AG09309 (cell line): ENCODE measurements at regions not wholly inside any gene's neighbourhood (a gene's known extent, or its start where the extent isn't known, plus 50 kb on each side); places are given as distances from the start of the nearest gene placed in this dataset.

Experiments
- DNase-seq: peaks from one replicate; pipeline ENCODE4 v3.0.0-alpha.2; 2010; ENCODE audit warnings: low read depth
- H3K4me3 ChIP-seq: 2 replicates; pipeline ENCODE4 v1.5.1; 2011; ENCODE audit warnings: mild to moderate bottlenecking, low read depth, low read length, moderate library complexity; ENCODE audit not compliant: control insufficient read depth
- TF ChIP-seq, protein P1 (sequence below): IDR thresholded peaks from 2 replicates; pipeline ENCODE4 v1.5.1; 2011; ENCODE audit warnings: mild to moderate bottlenecking, low read depth, low read length, inconsistent platforms; ENCODE audit not compliant: insufficient read depth, control insufficient read depth; ENCODE audit errors: missing control alignments

- H3K4me3 ChIP-seq, result no peak overlapping the region
- TF ChIP-seq, protein P1, sequence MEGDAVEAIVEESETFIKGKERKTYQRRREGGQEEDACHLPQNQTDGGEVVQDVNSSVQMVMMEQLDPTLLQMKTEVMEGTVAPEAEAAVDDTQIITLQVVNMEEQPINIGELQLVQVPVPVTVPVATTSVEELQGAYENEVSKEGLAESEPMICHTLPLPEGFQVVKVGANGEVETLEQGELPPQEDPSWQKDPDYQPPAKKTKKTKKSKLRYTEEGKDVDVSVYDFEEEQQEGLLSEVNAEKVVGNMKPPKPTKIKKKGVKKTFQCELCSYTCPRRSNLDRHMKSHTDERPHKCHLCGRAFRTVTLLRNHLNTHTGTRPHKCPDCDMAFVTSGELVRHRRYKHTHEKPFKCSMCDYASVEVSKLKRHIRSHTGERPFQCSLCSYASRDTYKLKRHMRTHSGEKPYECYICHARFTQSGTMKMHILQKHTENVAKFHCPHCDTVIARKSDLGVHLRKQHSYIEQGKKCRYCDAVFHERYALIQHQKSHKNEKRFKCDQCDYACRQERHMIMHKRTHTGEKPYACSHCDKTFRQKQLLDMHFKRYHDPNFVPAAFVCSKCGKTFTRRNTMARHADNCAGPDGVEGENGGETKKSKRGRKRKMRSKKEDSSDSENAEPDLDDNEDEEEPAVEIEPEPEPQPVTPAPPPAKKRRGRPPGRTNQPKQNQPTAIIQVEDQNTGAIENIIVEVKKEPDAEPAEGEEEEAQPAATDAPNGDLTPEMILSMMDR, result no peak
- DNase-seq, result no peak
Measured at GRCh38 chr4:127560755-127561154, 72.0 kb upstream of the INTU start.

GRCh38 chr4:127574643-127575042 is 58.1 kb upstream of the INTU start:
- TF ChIP-seq, protein P1, result no peak
- no peak overlapping the region for H3K4me3 ChIP-seq
- no peak for DNase-seq

- DNase-seq, result no peak
- TF ChIP-seq, protein P1, result no peak
- no peak overlapping the region for H3K4me3 ChIP-seq
Measured at GRCh38 chr4:127575888-127576287, 56.9 kb upstream of the INTU start.

- DNase-seq, result no peak
- TF ChIP-seq, protein P1, result no peak
Measured at GRCh38 chr4:127578491-127578890, 54.3 kb upstream of the INTU start.

DNA sequence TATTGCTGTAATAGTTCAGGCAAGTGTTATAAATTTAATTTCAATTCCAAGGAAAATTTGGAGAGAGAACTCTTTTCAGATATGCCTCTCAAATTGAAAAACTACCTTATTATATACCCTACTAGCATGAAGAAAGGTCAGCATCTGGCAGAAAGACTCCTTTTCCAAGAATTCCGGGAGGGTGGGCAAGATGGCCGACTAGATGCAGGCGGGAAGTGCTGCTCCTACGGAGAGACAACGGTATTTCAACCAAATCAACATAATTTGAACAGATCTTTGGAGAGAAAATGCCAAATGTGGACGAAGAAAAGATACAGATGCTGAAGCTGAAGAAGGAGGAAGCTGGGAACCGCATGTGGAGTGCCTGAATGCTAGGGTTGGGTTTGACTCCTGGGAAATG is 53.8 kb upstream of the INTU start:
- H3K4me3 ChIP-seq, result no peak overlapping the region
- TF ChIP-seq, protein P1, result no peak
- DNase-seq, result no peak

More at GRCh38 chr4:127578491-127578890, 54.3 kb upstream of the INTU start:
- no peak overlapping the region for H3K4me3 ChIP-seq

DNA sequence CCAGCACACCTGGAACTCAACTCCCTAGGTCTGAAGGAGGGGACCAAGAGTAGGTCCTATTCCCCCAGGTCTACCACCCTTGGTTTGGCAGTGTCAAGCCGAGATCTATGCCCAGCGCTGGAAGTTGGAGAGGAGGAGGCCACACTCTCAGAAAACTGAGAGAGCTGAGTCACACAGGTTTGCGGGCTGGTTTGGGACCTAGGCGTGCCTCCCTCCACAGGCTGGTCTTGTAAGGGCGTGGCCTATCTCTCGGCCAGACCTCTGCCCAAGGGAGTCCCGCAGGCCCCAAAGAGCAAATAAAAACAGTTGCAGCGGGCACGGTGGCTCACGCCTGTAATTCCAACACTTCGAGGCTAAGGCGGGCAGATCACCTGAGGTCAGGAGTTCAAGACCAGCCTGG is 52.9 kb upstream of the INTU start:
- TF ChIP-seq, protein P1, result no peak
- DNase-seq, result no peak

GRCh38 chr4:127580300-127580699 is 52.5 kb upstream of the INTU start:
- DNase-seq, result no peak
- TF ChIP-seq, protein P1, result no peak
- H3K4me3 ChIP-seq, result no peak overlapping the region

More for the DNA sequence above, 52.9 kb upstream of the INTU start:
- no peak overlapping the region for H3K4me3 ChIP-seq
